Vagina (tissue), 2 donors: ENCODE measurements at regions not wholly inside any gene's neighbourhood (a gene's known extent, or its start where the extent isn't known, plus 50 kb on each side); places are given as distances from the start of the nearest gene placed in this dataset.
"Not testable (repeated sequence)": the region's sequence is repeated elsewhere in the genome, so short reads cannot be mapped to it uniquely, and the experiment has no call there.

Experiments
- DNase-seq, 2 donors: peaks; one replicate each; pipeline ENCODE4 v3.0.0-alpha.2; 2017; ENCODE audit errors: extremely low spot score in 2 of 2
- H3K27ac ChIP-seq: fragments of 200-600 bp; sonication (generic); one replicate; pipeline ENCODE4 v1.5.1; 2019
- H3K27me3 ChIP-seq: fragments of 200-600 bp; sonication (generic); one replicate; pipeline ENCODE4 v1.5.1; 2019
- H3K36me3 ChIP-seq, 2 donors: fragments of 200-600 bp; sonication (generic); one replicate each; pipeline ENCODE4 v1.5.1; 2017 to 2019
- H3K4me1 ChIP-seq: fragments of 200-600 bp; sonication (generic); one replicate; pipeline ENCODE4 v1.5.1; 2019
- H3K4me3 ChIP-seq, 2 donors: fragments of 200-600 bp; sonication (generic); 1 replicate in 1 of 2; 2 replicates in 1 of 2; pipeline ENCODE4 v1.5.1; 2016 to 2019
- H3K9me3 ChIP-seq: fragments of 200-600 bp; sonication (generic); one replicate; pipeline ENCODE4 v1.5.1; 2019
- POLR2A ChIP-seq, 2 donors: fragments of 450-650 bp; IDR thresholded peaks; one replicate each; pipeline ENCODE4 v1.6.1; 2017; ENCODE audit warnings: antibody characterized with exemption in 2 of 2, mild to moderate bottlenecking in 2 of 2, moderate library complexity in 2 of 2
- POLR2AphosphoS5 ChIP-seq, 2 donors: sonication (generic); formaldehyde crosslinking; IDR thresholded peaks; one replicate each; pipeline ENCODE4 v1.9.0; 2017; ENCODE audit warnings: antibody characterized with exemption in 2 of 2, mild to moderate bottlenecking in 2 of 2, low read depth in 1 of 2; ENCODE audit not compliant: insufficient read depth in 1 of 2
- intact Hi-C: fragments of 100-400 bp; cut with DNase I; formaldehyde crosslinking; loops from one replicate; pipeline ENCODE4 v1.15.1; 2023
- TF ChIP-seq, protein P1 (sequence below), 3 experiments: fragments of 450-650 bp in 2 of 3; fragments of 200-600 bp in 1 of 3; sonication (generic) in 1 of 3; IDR thresholded peaks; one replicate each; pipeline ENCODE4 v1.5.1; 2017 to 2019; ENCODE audit warnings: antibody characterized with exemption in 3 of 3, mild to moderate bottlenecking in 2 of 3, moderate library complexity in 2 of 3

DNA sequence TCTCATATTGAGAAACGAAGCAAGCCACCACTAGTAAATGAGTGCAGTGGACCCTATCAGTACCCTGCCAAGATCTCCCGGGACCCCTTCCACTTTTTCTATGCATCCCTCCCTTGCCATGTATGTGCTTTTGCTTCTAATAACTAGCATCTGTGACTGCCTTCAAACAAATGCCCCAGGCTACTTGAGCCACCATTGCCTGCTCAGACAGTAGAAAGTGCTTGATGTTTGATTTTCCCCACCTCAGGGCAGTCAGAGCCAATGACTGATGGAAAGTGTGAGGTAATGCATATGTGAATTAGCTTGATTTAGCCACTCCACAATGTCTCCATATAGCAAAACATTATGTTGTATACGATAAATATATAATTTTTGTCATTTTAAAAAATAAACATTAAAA is 797.3 kb upstream of the ACO1 start:
- H3K9me3 ChIP-seq: no peaks in the 10 kb centered on the region
- intact Hi-C loops: no loop called here
- H3K4me3 ChIP-seq: no peak overlapping the region
- H3K4me1 ChIP-seq: no peaks in the 10 kb centered on the region
- no peak for DNase-seq
- no peak overlapping the region for H3K27ac ChIP-seq
- H3K36me3 ChIP-seq: no peaks in the 10 kb centered on the region
- no peak for TF ChIP-seq POLR2AphosphoS5 (IDR thresholded peaks at IDR 0.05; ENCODE audit: insufficient read depth in 1 of 2, low read depth in 1 of 2)
- no peaks in the 10 kb centered on the region for H3K27me3 ChIP-seq

DNA sequence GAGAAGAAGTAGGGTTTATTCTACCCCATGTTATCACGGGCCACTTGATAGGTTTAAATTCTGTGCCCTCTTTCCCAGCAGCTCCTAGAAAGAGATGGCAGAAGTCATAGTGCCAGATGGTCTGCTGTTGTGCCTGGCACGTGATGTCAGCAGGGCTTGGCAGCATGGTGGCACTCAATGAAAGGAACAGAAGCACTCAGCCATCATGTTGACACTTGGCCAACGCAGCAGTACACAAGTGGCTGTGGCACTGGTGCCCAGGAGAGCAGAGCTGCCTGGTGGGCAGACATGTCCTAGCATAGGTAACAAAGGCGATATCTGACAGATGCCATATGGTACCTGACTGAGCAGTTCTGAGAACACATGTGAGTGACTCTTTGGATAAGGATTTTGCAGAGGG is 796.4 kb upstream of the ACO1 start:
- Histone ChIP-seq H3K4me1 (no peaks in the 10 kb centered on the region), H3K27ac (no peak overlapping the region), H3K9me3 (no peaks in the 10 kb centered on the region), H3K27me3 (no peaks in the 10 kb centered on the region), H3K36me3 (no peaks in the 10 kb centered on the region), H3K4me3 (no peak overlapping the region)
- TF ChIP-seq POLR2A (IDR thresholded peaks at IDR 0.05) (no peak), POLR2AphosphoS5 (IDR thresholded peaks at IDR 0.05; ENCODE audit: insufficient read depth in 1 of 2, low read depth in 1 of 2) (no peak)
- TF ChIP-seq, protein P1, sequence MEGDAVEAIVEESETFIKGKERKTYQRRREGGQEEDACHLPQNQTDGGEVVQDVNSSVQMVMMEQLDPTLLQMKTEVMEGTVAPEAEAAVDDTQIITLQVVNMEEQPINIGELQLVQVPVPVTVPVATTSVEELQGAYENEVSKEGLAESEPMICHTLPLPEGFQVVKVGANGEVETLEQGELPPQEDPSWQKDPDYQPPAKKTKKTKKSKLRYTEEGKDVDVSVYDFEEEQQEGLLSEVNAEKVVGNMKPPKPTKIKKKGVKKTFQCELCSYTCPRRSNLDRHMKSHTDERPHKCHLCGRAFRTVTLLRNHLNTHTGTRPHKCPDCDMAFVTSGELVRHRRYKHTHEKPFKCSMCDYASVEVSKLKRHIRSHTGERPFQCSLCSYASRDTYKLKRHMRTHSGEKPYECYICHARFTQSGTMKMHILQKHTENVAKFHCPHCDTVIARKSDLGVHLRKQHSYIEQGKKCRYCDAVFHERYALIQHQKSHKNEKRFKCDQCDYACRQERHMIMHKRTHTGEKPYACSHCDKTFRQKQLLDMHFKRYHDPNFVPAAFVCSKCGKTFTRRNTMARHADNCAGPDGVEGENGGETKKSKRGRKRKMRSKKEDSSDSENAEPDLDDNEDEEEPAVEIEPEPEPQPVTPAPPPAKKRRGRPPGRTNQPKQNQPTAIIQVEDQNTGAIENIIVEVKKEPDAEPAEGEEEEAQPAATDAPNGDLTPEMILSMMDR (IDR thresholded peaks at IDR 0.05): no peak
- intact Hi-C loops: no loop called here
- no peak for DNase-seq

DNA sequence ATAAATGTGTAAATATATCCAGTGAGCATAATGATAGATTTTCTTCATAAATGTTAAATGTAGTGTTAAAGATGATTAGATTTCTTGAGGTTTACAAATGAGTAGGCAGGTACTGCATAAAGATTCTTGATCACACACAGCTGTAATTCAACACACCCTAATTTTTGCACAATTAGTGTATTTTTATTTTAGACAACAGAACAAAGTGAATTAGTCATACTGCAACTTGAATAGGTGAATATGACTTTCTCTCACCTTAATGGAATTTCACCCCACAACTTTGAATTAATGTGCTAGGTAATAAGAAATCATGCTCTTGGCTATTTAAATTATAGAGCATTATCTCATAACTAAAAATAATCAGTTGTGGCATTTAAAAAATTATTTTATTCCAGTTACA is 795.7 kb upstream of the ACO1 start:
- DNase-seq: no peak
- H3K36me3 ChIP-seq: no peaks in the 10 kb centered on the region
- TF ChIP-seq POLR2A (IDR thresholded peaks at IDR 0.05) (no peak), POLR2AphosphoS5 (IDR thresholded peaks at IDR 0.05; ENCODE audit: insufficient read depth in 1 of 2, low read depth in 1 of 2) (no peak)
- TF ChIP-seq, protein P1 (IDR thresholded peaks at IDR 0.05): no peak
- H3K4me1 ChIP-seq: no peaks in the 10 kb centered on the region
- intact Hi-C loops: no loop called here
- no peaks in the 10 kb centered on the region for H3K9me3 ChIP-seq
- H3K27me3 ChIP-seq: no peaks in the 10 kb centered on the region
- H3K27ac ChIP-seq: no peak overlapping the region
- H3K4me3 ChIP-seq: no peak overlapping the region

DNA sequence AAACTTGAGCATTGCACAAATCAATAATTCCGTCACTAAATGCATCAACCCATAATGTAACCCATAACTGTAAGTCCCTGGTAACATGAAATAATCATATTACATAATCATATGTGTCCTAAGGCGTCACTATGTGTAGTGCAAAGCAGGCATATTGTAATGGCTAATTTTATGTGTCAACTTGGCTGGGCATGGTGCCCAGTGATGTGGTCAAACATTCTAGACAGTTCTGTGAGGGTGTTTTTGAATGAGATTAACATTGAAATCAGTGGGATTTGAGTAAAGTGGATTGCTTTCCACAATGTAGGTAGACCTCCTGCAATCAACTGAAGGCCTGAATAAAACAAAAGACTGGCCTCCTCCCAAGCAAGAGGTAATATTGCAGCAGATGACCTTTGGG is 794.4 kb upstream of the ACO1 start:
- H3K27me3 ChIP-seq: no peaks in the 10 kb centered on the region
- no peak overlapping the region for H3K4me3 ChIP-seq
- TF ChIP-seq POLR2A (IDR thresholded peaks at IDR 0.05) (no peak), POLR2AphosphoS5 (IDR thresholded peaks at IDR 0.05; ENCODE audit: insufficient read depth in 1 of 2, low read depth in 1 of 2) (no peak)
- TF ChIP-seq, protein P1 (IDR thresholded peaks at IDR 0.05): no peak
- H3K36me3 ChIP-seq: no peaks in the 10 kb centered on the region
- no peaks in the 10 kb centered on the region for H3K4me1 ChIP-seq
- intact Hi-C loops: no loop called here
- no peak for DNase-seq
- no peak overlapping the region for H3K27ac ChIP-seq
- no peaks in the 10 kb centered on the region for H3K9me3 ChIP-seq

DNA sequence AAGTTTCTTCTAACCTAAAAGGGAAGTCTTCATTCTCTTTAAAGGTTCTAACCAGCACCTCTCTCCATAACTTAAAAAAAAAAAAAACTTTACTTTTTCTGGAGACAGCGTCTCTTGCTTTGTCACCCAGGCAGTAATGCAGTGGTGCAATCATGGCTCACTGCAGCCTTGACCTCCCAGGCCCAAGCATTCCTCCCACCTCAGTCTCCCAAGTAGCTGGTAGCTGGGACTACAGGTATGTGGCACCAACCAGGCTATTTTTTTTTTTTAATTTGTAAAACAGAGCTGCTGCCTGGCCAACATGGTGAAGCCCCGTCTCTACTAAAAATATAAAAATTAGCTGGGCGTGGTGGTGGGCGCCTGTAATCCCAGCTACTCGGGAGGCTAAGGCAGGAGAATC is 787.4 kb upstream of the ACO1 start:
- H3K27me3 ChIP-seq, H3K9me3 ChIP-seq, H3K27ac ChIP-seq, H3K4me1 ChIP-seq, H3K4me3 ChIP-seq, intact Hi-C loops, DNase-seq, H3K36me3 ChIP-seq: not testable (repeated sequence)

DNA sequence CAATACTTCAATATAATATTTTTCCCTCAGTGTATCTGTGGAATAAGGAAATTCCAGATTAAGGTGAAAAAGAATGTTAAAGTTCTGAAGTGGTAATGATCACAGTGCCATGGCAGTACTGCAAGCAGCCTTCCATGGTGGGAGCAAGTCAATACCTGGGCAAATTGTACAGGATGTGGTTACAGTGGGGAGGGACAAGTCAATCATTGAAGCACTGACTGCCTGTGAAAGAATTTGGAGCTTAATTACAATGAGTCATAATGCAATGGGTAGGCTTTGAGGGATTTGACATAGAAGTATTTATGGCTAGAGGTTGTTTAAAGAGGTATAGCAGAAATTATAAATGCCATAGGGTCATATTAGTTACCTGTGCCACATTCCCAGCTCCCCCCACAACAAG is 786.5 kb upstream of the ACO1 start:
- Histone ChIP-seq H3K4me1 (no peaks in the 10 kb centered on the region), H3K27me3 (no peaks in the 10 kb centered on the region), H3K36me3 (no peaks in the 10 kb centered on the region), H3K27ac (no peak overlapping the region), H3K4me3 (no peak overlapping the region), H3K9me3 (no peaks in the 10 kb centered on the region)
- DNase-seq: no peak
- TF ChIP-seq, protein P1 (IDR thresholded peaks at IDR 0.05): no peak
- no peak for TF ChIP-seq POLR2A (IDR thresholded peaks at IDR 0.05)
- TF ChIP-seq POLR2AphosphoS5 (IDR thresholded peaks at IDR 0.05; ENCODE audit: insufficient read depth in 1 of 2, low read depth in 1 of 2): no peak
- intact Hi-C loops: no loop called here
